Cerebellar cortex (tissue), 1 donor: ENCODE measurements at regions not wholly inside any gene's neighbourhood (a gene's known extent, or its start where the extent isn't known, plus 50 kb on each side); places are given as distances from the start of the nearest gene placed in this dataset.
A peak's percentile ranks its signal among the peaks of the same experiment; 100 is the strongest.
"Not testable (repeated sequence)": the region's sequence is repeated elsewhere in the genome, so short reads cannot be mapped to it uniquely, and the experiment has no call there.

ENCODE experiments used
- DNase-seq: peaks from one replicate; pipeline ENCODE4 v3.0.0-alpha.2; 2015; ENCODE audit warnings: low spot score

- DNase-seq: peak; percentile 55
Observed at GRCh38 chr17:20843799-20844553, 198.8 kb downstream of the USP22 start.

GRCh38 chr17:20848869-20849443 is 193.9 kb downstream of the USP22 start:
- not testable (repeated sequence) for DNase-seq

GRCh38 chr17:20851591-20852238 is 191.1 kb downstream of the USP22 start:
- DNase-seq: peak; percentile 53

GRCh38 chr17:20852239-20852989 is 190.4 kb downstream of the USP22 start:
- peak; percentile 85 for DNase-seq

- DNase-seq: no peak
Observed at GRCh38 chr17:20852990-20853370, 189.8 kb downstream of the USP22 start.

GRCh38 chr17:20855910-20856470 is 186.8 kb downstream of the USP22 start:
- not testable (repeated sequence) for DNase-seq

- not testable (repeated sequence) for DNase-seq
Observed at GRCh38 chr17:20866444-20867209, 176.2 kb downstream of the USP22 start.

GRCh38 chr17:20867436-20867937 is 175.3 kb downstream of the USP22 start:
- not testable (repeated sequence) for DNase-seq

- DNase-seq: not testable (repeated sequence)
Observed at GRCh38 chr17:20867938-20868661, 174.7 kb downstream of the USP22 start.

GRCh38 chr17:20868662-20869007 is 174.2 kb downstream of the USP22 start:
- not testable (repeated sequence) for DNase-seq

GRCh38 chr17:20873173-20873572 is 169.6 kb downstream of the USP22 start:
- not testable (repeated sequence) for DNase-seq

- not testable (repeated sequence) for DNase-seq
Observed at GRCh38 chr17:20873688-20874328, 169.0 kb downstream of the USP22 start.

GRCh38 chr17:20877384-20877783 is 165.4 kb downstream of the USP22 start:
- not testable (repeated sequence) for DNase-seq

- DNase-seq: no peak
Observed at GRCh38 chr17:20890338-20890737, 152.5 kb downstream of the USP22 start.

- DNase-seq: not testable (repeated sequence)
Observed at GRCh38 chr17:20895426-20895825, 147.4 kb downstream of the USP22 start.

- peak; percentile 38 for DNase-seq
Observed at GRCh38 chr17:20896153-20896649, 146.6 kb downstream of the USP22 start.

GRCh38 chr17:20898726-20899125 is 144.1 kb downstream of the USP22 start:
- DNase-seq: not testable (repeated sequence)

GRCh38 chr17:20902496-20902895 is 140.3 kb downstream of the USP22 start:
- not testable (repeated sequence) for DNase-seq

- not testable (repeated sequence) for DNase-seq
Observed at GRCh38 chr17:20903549-20903948, 139.3 kb downstream of the USP22 start.
